ENCODE measurements at regions not wholly inside any gene's neighbourhood (a gene's known extent, or its start where the extent isn't known, plus 50 kb on each side); places are given as distances from the start of the nearest gene placed in this dataset.
"Not testable (repeated sequence)": the region's sequence is repeated elsewhere in the genome, so short reads cannot be mapped to it uniquely, and the experiment has no call there.

DNA sequence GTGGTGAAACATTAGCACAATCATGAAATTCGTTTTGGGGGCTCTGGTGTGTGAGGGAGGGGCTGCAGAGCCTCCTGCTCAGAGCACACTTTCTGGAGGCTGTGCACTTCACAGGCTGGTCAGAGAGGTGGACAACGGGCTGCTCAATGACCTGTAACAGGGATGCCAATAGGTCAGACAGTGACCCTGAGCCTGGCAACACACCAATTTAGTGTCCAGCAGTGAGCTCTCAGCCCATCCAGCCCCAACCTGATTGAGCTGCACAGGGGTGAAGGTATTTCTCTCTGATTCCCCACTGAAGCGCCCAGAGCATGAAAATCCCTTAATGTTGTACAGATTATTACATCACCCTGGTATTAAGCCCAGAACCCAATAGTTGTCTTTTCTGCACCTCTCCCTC lies 191.3 kb upstream of the ZNF32 start:
- no peak for DNase-seq

DNA sequence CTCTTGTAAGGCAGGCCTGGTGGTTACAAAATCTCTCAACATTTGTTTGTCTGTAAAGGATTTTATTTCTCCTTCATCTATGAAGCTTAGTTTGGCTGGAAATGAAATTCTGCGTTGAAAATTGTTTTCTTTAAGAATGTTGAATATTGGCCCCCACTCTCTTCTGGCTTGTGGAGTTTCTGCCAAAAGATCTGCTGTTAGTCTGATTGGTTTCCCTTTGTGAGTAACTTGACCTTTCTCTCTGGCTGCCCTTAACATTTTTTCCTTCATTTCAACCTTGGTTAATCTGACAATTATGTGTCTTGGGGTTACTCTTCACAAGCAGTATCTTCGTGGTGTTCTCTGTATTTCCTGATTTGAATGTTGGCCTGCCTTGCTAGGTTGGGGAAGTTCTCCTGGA lies 186.1 kb upstream of the ZNF32 start:
- DNase-seq: not testable (repeated sequence)

DNA sequence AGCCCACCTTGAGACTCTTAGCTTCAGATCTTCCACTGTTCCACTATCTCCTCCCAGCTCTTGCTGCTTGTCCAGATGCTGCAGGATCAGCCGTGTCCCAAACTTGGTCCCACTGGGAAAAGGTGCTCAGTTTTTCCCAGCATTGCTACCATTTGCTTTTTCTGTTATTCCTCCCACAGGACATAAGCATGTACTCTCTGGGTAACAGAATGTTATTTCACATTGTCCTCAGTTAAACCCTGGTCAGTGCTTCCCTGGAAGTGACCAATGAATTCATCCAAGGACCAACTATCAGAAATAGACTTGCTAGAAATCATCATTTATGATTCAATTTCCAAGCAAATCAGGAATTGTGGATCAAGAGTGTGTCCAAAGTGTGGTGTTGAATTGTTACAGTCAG lies 179.2 kb upstream of the ZNF32 start:
- DNase-seq: no peak

DNA sequence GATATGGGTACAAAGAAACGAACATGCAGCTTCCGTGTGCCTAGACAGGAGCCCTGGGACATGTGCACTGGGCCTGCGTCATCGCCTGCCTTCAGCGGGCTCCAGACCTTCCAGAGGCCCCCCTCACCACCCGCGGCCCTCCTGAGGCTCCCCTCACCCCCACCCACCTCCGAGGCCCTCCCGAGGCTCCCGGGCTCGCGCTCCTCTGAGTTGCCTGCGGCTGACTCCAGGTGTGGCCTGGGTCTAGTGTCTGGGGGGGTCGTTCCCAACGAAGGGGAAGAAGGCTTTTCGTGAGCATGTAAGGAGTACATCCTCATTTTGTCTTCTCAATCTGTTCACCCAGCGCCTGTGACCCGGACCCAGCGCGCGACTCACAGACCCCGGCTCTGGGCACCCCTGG lies 177.3 kb upstream of the ZNF32 start:
- DNase-seq: no peak

DNA sequence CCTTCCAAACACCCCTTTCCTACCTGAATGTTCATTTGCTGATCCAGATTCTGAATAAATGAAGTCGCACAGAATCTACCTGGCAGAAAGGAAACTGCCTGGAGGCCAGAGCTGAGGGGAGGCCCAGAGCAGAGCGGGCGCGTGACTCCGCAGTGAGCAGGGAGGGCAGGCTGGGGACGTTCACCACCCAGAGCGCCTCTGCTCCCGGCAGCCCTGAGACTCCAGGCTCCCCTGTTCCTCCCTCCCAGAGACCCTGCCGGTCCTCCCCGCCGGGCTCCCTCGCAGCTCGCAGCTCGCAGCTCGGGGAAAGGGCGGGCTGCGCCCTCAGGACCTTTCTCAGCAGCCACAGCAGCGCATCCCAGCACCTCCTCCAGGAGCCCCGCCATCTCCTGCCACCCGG lies 176.7 kb upstream of the ZNF32 start:
- DNase-seq: no peak

DNA sequence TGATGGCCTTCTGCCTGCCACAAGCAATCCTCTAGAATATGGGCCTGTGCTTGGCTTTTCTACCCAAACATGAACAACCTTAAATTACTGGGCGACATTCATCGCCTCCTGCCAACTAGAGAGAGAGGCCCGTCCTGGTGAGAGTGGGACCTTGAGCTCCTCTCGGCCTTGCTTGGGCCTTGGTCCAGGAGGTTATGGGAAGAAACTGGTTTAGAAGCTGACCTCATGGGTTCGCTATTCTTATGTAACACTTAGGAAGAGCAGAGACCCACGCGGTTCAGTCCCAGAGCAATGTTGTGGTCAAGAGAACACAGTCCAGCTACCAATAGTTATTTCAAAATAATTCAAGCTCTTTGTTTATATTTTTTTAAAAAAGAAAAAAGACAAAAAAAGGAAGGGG lies 176.3 kb upstream of the ZNF32 start:
- DNase-seq: no peak

DNA sequence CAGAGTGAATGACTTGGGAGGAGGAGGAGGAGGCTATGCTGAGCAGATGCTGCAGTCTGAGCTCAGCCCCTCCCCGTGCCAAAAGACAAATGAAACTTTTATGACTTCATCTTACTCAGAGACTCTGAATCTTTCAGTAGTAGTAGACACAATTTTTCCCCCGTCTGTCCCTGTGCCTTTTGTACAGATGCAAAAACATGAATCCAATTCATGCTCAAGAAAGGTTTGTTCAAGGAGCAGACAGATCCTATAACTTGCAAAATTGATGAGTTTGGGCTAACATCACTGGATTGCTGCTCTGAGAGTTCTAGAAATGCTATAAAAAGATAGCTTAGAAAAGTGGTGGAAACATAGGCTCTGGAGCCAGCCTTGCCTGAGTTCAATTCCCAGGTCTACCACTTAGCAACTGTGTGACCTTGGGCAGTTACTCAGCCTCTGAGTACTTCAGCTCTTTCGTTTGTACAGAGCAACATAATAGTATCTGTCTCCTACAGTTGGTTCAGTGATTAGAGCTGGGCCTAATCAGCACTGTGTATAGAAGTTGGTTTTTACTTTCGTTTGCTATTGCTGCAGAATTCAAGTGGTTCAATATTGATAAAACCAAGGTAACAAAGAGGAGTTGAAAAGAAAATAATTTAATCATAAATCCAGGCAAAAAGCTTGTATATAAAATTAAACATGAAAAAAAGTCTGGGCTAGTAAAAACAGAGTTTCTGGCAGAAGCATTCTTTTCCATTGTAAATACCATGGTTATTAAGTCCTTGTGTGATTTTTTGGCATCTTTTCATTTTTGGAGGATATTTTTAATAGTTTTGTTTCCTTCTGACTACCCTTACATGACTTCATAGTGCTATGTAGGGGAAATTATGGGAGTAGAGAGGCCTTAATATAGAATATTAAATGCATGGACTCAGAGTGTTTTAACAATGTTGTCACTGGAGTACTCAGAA lies 174.2 kb upstream of the ZNF32 start:
- no peak for DNase-seq

DNA sequence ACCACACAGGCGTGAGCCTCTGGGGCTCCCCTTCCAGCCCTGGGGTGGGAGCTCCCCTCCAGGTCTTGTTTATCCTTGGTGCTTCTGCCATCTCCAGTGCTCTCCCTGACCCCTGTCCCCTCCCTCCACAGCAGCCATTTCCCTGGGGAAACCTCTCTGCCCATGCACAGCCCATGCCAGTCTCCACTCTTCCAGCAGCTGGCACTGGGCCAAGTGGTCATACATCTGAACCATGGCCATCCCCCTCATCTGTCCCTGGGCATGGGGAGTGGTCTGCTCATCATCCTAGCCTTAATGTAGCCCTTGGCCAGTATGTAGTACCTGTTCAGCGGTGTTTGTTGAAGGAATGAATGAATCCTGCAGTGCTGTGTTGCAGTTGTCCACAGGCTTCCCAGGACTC lies 172.4 kb upstream of the ZNF32 start:
- no peak for DNase-seq

DNA sequence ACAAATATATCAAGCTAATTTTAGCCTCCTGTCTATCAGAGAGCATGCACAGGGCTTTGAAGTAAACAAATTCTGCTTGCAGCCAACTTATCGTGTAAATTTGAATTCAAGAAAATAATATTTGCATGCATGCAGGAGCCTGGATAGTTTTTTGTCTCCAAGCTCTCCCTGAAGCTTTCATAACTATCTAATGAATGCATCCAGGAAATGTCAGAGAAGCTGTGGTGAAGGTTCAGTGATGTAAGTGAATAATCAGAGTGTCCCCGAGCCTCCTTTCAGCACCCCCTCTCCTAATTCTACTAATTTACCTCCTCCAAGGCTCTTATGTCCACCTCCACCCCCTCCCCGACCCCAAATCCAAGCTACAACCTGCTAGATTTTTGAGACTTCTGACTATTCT lies 172.0 kb upstream of the ZNF32 start:
- no peak for DNase-seq

DNA sequence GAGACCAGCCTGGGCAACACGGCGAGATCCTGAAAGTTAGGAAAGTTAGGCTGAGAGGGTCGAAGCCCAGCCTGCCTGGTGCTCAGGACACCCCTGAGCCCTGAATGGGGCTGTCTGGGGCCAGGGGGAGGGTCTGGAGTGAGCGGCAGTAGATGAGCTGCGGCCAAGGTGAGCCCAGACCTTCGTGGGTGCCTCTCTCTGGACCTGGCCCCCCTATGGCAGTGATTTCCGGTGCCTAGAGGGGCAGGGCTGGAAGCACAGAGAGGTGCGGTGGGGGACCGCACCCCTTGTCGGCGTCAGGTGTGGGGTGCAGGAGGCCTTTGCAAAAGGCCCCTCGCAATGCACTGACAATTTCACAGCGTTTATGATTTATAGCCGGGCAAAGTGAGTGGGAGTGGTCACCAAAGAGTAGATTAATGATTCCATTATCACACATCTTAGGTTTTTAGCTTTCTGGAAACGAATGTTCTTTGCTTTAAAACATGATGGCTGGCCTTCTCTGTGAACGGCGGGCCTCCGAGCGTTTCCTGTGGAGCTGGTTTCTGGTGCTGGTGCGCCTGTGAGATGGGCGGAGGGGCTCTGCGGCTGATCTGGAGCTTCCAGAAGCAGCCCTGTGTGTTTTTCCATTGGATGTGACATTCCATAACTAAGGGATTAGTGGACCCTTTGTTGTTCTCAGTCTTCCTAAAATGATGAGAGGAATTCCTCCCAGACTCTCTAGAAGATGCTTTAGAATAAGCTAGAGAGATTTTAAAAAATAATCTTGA lies 171.0 kb upstream of the ZNF32 start:
- no peak for DNase-seq

DNA sequence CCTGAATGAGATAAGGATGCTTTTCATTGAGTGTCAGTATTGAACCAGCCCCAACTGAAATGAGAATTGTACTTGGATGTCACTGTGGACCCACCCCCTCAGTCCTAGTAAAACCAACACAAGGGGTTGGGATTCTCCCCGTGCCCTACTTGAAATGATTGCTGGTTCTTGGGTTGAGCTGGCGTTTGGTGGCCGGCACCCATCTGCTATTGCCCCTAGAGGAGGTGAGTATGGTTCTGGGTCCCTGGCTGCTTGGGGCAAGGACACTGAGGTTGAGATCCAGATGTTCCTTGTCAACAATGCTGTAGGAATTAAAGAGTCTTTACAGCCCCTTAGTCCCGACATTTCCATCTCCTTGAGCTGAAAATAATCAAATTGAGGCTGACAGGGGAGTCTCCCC lies 170.0 kb upstream of the ZNF32 start:
- no peak for DNase-seq

DNA sequence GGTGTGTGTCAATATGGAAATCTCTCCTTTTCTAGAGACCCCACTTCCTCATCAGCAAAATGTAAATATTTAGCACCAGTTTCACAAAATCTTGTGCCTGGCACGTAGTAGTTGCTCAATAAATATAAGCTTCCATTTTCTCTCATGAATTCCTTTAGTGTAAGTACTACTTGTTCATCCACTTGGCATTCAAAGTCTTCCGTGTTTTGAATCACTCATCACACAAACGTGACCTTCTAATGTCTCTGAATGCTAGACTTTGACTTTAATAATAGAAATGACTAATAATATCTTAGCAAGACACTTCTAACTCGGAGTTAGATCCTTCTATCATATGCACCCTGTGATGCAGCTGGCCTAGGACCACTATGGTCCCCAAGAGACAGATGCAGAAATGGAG lies 168.7 kb upstream of the ZNF32 start:
- DNase-seq: no peak

DNA sequence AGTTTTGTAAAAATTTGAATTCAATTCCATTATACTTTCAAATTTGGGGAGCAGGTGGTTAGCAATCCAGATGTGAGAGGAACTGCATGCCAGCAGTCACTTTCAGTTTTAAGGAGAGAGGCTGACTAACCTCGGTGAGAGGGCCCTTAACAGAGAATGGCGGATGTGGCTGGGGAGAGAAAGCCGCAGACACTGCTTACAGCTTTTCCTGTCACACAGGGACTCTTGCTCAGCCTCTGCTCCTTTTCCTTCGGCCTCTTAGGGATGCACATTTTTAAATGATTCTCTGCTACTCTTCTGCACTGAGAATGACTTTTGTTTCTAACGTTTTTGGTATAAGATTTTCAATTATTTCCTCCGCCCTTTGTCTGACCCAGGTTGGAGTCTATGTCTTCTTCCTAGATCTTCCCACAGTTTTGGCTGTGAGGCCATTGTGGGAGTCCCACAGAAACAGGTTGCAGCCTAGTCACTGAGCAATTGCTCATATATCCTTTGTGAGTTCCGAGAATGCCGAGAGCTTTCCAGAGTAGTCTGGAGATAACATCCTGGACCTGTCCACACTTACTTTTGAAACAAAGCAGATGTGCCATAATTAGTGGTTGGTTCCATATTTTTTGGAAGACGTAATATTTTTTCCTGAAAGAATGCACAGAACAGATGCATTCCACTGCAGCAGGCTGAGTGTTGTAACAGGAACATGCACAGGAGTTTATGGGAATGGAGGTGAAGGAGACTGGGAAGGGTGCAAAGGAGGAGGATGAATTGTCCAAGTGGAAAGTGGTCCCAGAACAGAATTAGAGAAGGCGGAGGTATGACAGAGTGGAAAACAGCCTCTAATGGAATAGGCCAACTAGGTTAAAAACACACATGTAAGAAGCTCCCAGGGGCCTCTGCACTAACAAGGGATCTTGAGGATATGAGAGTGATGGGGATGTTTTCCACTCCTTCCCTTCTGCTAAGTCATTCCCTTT lies 168.0 kb upstream of the ZNF32 start:
- DNase-seq: peak; percentile 61

DNA sequence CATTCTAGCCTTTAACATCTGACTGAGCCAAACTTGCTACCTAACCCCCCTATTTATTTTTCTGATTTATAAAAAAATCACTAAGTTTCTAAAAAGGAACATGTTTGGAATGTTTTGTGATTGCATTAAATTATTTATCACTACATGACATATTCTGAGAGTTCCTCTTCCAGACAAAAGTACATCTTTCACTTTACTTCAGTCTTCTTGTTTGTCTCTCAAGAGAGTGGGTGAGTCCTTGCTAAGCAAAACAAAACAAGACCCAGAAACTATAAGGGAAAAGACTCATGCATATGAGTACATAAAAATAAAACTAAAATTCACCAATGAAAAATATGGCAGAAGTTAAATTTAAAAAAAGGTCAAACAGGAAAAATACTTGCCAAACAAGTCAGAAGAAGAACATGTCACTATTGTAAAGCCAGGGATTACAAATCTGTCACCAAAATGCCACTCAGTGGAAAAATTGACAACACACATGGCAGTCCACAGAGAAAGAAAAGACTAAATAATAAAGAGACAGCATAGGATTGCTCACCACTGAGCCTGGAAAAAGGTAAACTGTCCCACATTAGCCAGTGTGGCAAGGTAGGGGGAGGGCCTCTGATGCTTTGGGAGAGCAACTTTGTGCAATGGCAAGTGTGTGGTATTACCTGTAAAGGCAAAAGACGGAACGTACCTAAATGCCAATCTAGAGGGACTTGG lies 166.7 kb upstream of the ZNF32 start:
- DNase-seq: no peak

DNA sequence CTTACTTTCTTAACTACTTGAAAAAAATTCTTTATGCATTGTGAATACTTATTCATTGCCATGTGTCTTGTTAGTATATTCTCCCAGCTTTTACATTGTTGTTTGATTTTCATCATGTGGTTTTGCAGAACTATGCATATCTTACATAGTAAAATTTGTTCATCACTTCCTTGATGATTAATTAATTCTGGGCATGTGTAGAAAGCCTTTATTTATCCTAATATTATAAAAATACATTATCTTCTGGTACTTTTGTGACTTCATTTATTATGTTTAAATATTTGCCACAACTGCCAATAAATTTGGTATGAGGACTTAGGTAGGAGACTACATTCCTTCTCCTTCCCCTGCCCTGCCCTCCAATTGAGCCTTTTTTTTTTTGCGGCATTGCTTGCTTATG lies 166.0 kb upstream of the ZNF32 start:
- no peak for DNase-seq

DNA sequence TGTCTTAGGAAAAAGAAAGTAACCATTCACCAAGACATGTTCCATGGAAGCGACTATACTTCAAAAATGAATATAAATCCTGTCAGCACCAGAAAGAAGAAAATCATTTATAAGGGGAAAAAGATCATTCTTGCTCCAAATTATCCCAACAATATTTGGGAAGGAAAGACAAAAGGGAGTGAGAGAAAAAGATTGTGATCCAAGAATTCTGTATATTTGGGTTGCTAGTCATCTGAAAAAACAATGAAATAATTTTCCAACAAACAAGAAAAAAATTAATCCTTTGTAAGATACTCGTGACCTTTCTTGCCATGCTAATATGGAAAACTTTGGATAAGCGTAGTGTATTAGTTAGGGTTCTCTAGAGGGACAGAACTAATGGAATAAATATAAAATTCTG lies 163.2 kb upstream of the ZNF32 start:
- DNase-seq: no peak

DNA sequence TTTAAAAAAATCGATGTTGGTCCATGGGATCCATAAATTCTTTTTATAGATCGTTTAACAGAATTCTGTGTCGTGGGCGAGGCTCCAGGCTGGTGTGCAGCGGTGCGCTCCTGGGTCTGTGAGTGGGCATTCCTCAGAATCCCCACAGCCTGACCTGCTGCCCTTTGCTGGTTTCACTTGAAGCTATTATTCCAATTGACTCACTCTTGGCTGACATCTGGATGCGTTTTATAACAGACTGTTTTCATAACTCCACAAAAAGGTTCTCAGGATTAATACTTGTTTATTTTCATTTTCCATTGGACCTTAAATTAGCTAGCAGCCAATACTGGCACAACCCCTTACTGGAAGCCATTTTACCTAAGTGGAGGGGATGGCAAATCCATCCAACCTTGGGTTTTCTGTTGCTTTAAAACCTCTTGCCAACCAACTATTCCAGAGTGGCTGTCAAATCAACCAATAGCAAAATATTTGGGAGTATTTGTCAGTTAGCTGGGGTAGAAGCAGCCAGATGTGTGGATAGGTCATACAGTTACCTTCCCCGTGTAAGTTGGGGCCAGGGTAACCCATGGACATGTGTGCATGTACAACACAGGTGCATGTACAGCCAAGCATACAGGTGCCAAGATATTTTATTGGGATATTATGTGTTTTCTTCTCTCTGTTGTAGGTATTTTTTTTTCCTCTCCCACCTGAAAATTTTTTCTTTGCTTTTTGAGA lies 160.7 kb upstream of the ZNF32 start:
- DNase-seq: no peak

DNA sequence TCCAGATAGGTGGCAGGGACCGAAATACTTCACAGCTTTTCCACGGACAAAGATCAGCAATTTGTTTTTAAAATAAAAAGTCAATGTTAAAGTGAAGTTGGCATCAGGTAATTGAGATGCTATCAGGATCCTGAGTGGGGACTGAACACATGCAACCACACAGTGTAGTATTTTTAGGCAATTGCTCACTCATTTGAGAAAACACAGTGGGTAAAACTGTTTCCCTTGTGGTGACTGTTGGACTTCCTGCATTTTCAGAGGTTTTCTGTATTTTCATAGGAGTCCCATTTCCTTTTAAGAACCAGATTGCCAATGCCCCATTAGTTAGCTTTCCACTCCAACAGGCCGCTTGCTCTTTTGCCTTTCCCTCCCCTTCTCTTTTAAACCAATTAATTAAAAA lies 159.5 kb upstream of the ZNF32 start:
- no peak for DNase-seq

DNA sequence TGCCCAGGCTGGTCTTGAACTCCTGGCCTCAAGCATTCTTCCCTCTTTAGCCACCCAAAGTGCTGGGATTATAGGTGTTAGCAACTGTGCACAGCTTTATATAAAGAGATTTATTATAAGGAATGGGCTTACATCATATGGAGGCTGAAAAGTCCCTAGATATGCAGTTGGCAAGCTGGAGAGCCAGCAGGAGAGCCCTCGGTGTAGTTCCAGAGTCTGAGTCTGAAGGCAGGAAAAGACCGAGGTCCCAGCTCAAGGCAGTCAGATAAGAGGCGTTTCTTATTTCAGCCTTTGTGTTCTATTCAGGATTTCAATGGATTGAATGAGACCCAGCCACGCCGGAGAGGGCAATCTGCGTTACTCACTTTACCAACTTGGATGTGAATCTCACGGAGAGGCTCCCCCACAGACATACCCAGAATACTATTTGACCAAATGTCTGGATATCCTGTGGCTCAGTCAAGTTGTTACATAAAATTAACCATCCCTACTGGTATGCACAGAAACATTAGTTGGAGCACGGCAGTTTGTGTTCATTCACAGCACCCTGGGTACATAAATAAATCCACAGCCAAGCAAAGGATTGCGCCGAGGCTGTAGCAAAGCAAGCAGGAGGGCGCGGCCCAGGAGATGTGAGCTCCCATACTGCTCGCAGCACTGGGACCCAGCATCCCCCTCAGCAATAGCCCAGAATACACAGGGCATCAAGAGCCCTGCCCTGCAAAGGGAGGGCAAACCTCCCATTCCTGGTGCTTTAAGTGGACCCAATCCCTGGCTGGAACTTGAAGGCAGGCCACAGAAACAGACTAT lies 158.4 kb upstream of the ZNF32 start:
- no peak for DNase-seq

DNA sequence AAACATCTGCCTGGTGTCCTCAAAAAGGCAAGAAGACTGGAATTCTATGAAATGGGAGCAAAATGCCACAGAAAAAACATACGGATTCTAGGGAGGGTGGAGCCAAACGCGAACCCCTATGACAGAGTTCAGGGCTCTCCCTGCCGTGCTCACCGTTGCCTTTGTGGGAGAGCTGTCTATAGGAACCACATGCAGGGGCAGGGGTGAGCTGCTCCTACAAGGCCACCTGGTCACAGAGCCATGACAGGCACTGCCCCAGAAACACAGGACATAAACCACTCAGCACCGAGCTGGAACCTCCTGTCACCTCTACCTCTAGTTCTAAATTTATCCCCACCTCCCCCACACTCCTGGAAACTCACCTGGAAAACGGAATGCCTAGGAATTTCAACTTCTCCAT lies 155.1 kb upstream of the ZNF32 start:
- no peak for DNase-seq

All from activated effector memory CD4-positive, alpha-beta T cell treated with Interleukin-2 at 50 U/mL for 16 hours (primary cell).